RPMI7951 (cell line): ENCODE measurements at regions not wholly inside any gene's neighbourhood (a gene's known extent, or its start where the extent isn't known, plus 50 kb on each side); places are given as distances from the start of the nearest gene placed in this dataset.

Source experiments
- DNase-seq: peaks from one replicate; pipeline ENCODE4 v3.0.0-alpha.2; 2012; ENCODE audit warnings: low read depth

GRCh38 chr2:220845766-220846273 is 726.3 kb downstream of the EPHA4 start:
- no peak for DNase-seq

- DNase-seq, result no peak
Measured at GRCh38 chr2:220847006-220847405, 725.1 kb downstream of the EPHA4 start.

GRCh38 chr2:220847589-220847988 is 724.5 kb downstream of the EPHA4 start:
- peak; percentile 64 for DNase-seq

GRCh38 chr2:220849433-220849832 is 722.7 kb downstream of the EPHA4 start:
- no peak for DNase-seq

- DNase-seq, result no peak
Measured at GRCh38 chr2:220850116-220850515, 722.0 kb downstream of the EPHA4 start.

- no peak for DNase-seq
Measured at GRCh38 chr2:220855296-220855695, 716.8 kb downstream of the EPHA4 start.

GRCh38 chr2:220856486-220856885 is 715.6 kb downstream of the EPHA4 start:
- no peak for DNase-seq

- DNase-seq, result no peak
Measured at GRCh38 chr2:220857368-220857767, 714.7 kb downstream of the EPHA4 start.

GRCh38 chr2:220858101-220858500 is 714.0 kb downstream of the EPHA4 start:
- no peak for DNase-seq

GRCh38 chr2:220871909-220872308 is 700.2 kb downstream of the EPHA4 start:
- no peak for DNase-seq

- no peak for DNase-seq
Measured at GRCh38 chr2:220876080-220876824, 695.9 kb downstream of the EPHA4 start.

GRCh38 chr2:220877491-220877890 is 694.6 kb downstream of the EPHA4 start:
- DNase-seq, result no peak

GRCh38 chr2:220877897-220878296 is 694.2 kb downstream of the EPHA4 start:
- no peak for DNase-seq

- DNase-seq, result no peak
Measured at GRCh38 chr2:220880623-220881596, 691.2 kb downstream of the EPHA4 start.

GRCh38 chr2:220882507-220882906 is 689.6 kb downstream of the EPHA4 start:
- DNase-seq, result no peak

GRCh38 chr2:220885593-220885992 is 686.5 kb downstream of the EPHA4 start:
- no peak for DNase-seq

- no peak for DNase-seq
Measured at GRCh38 chr2:220887271-220887870, 684.7 kb downstream of the EPHA4 start.

- no peak for DNase-seq
Measured at GRCh38 chr2:220887876-220888275, 684.2 kb downstream of the EPHA4 start.

- no peak for DNase-seq
Measured at GRCh38 chr2:220890931-220891330, 681.2 kb downstream of the EPHA4 start.

GRCh38 chr2:220891405-220891804 is 680.7 kb downstream of the EPHA4 start:
- DNase-seq, result peak; percentile 40

- no peak for DNase-seq
Measured at GRCh38 chr2:220892018-220892634, 680.0 kb downstream of the EPHA4 start.

- no peak for DNase-seq
Measured at GRCh38 chr2:220893411-220893810, 678.7 kb downstream of the EPHA4 start.
